NCI-H526 (cell line): ENCODE measurements at regions not wholly inside any gene's neighbourhood (a gene's known extent, or its start where the extent isn't known, plus 50 kb on each side); places are given as distances from the start of the nearest gene placed in this dataset.

Experiments used
- DNase-seq, 2 experiments: peaks; one replicate each; lab custom pipeline; 2025; lab: John Stamatoyannopoulos, UW

DNA sequence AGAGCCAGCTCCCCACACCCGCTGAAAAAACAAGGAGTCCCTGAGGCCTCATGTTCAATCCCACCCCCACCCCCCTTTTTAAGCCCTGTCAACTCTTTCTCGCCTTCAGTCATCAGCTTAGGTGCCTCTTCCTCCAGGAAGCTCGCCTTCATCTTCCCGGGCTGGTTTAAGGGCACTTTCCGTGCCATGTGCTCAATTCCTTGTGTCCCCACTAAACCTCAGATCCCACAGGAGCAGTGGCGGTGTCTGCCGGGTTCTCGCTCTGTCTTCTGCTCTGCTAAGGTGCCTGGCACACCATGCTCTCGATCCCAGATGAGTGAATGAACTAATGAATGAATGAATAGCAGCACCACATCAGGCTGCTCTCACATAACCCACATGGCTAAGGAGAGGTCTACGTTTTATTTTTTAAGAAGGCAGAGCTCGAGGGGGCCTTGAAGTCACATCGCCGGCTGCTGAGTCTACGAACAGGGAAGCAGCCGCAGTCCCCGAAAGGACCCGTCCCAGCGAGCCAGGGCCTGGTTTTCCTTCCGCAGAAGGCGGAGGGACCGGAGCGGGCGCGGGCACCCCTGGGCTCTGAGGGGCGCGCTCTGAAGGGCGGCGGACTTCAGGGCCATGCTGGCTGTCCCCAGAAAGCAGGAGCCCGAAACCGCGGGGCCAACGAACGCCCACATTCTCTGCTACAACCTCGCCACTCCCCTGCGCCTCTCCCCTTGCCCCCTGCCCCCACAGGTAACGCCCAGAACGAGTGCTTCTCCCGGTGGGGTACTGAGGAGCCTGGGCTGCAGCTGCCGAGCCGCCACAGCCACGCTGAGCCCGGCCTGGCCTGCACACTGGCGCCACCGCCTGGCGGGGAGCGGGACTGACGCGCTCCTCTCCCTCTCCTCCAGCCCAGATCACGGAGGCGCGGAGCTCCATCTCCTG is 73.4 kb upstream of the KCNMA1 start:
- peak; percentile 13 to 79 for DNase-seq

GRCh38 chr10:77710081-77710551 is 72.5 kb upstream of the KCNMA1 start:
- DNase-seq, result no peak

GRCh38 chr10:77707570-77707969 is 70.0 kb upstream of the KCNMA1 start:
- no peak for DNase-seq

DNA sequence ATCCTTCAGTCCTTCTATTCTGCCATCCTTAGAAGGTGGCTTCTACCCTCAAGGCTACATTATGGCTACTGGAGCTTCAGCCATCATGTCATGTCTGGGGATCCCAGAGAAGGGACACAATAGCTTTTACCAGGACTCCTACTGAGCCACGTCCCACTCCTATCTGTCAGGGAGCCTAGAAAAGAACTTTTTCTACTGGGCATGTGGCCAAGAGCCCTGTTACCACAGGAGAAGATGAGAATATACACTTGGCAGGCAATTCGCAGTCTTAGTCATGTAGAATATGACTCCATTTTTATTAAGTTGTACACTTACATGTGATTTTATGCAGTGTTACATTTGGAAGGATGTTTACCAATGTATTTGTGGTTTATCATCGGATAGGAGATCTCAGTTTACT is 64.6 kb upstream of the KCNMA1 start:
- no peak for DNase-seq

DNA sequence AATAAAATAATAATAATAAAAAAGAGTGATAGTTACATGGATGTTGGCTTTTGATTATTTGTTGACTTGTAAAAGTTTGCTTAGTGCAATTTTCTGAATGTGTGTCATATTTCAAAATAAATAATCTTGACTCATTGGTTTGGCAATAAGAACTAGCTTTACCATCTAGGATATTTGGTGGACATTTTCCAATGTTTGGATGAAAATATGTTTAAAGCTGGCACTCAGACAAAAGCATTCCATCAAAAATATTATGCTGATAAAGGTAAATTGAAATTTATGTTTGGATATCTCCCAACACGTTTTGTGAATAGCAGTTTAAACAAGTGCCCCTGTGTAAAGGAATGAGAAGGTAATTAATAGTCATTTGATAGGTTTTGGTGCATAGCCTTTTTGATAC is 62.5 kb upstream of the KCNMA1 start:
- no peak for DNase-seq

GRCh38 chr10:77699080-77699645 is 61.6 kb upstream of the KCNMA1 start:
- no peak for DNase-seq

- DNase-seq, result no peak
These were observed 60.8 kb upstream of the KCNMA1 start for GRCh38 chr10:77698267-77698931.

DNA sequence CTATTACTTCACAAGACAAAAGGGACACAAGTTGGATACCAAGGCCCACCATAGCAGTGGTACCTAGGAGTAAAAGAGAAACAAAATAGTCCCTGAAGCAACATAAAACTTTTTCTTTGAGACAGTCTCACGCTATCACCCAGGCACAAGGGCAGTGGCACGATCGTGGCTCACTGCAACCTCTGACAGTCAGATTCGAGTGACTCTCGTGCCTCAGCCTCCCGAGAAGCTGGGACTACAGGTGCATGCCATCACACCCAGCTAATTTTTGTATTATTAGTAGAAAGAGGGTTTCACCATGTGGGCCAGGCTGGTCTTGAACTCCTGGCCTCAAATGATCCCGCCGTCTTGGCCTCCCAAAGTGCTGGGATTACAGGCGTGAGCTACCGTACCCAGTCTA is 59.0 kb upstream of the KCNMA1 start:
- no peak for DNase-seq

- DNase-seq, result no peak
These were observed 57.6 kb upstream of the KCNMA1 start for GRCh38 chr10:77695186-77695585.

DNA sequence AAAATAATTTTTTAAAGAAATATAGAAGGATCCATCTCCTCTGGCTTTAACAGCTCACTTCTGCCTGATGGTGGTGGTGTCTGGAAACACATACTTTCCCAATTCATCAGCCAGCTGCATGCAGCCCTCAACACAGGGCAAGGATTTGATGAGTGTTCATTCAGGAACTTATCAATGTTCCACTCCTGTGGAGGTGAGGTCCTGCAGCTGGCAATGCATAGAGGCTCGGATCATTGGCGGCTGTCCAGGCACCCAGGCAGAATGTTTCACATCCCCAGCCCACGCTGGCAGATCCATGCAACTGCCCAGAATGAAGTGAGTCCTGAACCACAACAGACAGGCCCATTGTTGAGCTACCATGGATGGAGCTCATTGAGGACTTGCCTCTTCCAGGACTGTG is 55.2 kb upstream of the KCNMA1 start:
- no peak for DNase-seq

DNA sequence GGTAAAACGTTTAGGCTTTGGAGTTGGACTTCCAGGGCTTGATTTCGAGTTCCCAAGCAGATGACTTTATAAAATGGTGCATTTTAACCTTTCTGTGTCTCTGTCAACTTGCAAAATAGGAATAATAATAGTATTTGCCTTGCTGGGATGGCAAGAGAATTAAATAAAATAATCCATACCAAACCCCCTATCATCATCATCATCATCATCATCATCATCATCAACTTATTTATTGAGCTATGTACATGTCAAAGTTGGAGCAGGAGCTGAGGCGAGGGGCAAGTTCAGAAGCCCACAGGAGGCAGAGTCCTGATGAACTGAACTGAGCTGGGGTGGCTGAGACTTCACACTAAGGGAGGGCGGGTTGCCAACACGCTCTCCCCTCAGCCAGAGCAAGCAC is 51.7 kb upstream of the KCNMA1 start:
- DNase-seq, result no peak

GRCh38 chr10:77687621-77688020 is 50.0 kb upstream of the KCNMA1 start:
- no peak for DNase-seq
